ENCODE measurements at regions not wholly inside any gene's neighbourhood (a gene's known extent, or its start where the extent isn't known, plus 50 kb on each side); places are given as distances from the start of the nearest gene placed in this dataset.

- TF ChIP-seq CTCF (IDR thresholded peaks at IDR 0.05): no peak
- TF ChIP-seq ZFX (IDR thresholded peaks at IDR 0.05; ENCODE audit: borderline replicate concordance): no peak
Observed at GRCh38 chr15:55110446-55110845, 86.3 kb downstream of the RSL24D1 start.
